Astrocyte of the spinal cord (primary cell): ENCODE measurements at regions not wholly inside any gene's neighbourhood (a gene's known extent, or its start where the extent isn't known, plus 50 kb on each side); places are given as distances from the start of the nearest gene placed in this dataset.
"Not testable (repeated sequence)": the region's sequence is repeated elsewhere in the genome, so short reads cannot be mapped to it uniquely, and the experiment has no call there.

ENCODE experiments used
- DNase-seq: peaks from one replicate; pipeline ENCODE4 v3.0.0; 2011; ENCODE audit warnings: low read depth, low spot score
- H3K4me3 ChIP-seq: 2 replicates; pipeline ENCODE4 v1.5.1; 2011; ENCODE audit warnings: low read depth, mild to moderate bottlenecking, low read length, moderate library complexity
- in situ Hi-C: cut with HindIII; loops from 2 replicates; pipeline ENCODE4 v1.10.0; 2017; ENCODE audit warnings: low sequenced_read_pairs
- TF ChIP-seq, protein P1 (sequence below): IDR thresholded peaks from 2 replicates; pipeline ENCODE4 v1.5.1; 2012; ENCODE audit warnings: low read depth, mild to moderate bottlenecking, low read length, inconsistent platforms

DNA sequence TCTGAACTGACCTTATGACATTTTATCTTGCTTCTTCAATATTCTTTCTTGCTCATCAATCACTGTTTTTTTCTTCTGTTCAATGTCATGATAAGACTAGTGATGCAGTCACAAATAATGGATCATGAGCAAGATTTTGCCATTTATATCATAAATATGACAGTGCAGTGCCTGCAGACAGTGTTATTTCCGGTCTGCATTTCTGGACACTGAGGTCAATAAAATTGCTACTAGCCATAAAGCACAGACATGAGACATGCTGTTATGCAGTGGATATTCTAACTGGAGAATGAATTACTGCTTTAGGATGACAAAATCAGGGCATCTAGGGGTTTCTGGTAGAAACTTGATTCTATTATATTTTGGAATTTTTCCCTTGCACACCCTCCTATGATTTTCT, 1509.7 kb upstream of the LRRTM3 start:
- in situ Hi-C loops: no loop called here

DNA sequence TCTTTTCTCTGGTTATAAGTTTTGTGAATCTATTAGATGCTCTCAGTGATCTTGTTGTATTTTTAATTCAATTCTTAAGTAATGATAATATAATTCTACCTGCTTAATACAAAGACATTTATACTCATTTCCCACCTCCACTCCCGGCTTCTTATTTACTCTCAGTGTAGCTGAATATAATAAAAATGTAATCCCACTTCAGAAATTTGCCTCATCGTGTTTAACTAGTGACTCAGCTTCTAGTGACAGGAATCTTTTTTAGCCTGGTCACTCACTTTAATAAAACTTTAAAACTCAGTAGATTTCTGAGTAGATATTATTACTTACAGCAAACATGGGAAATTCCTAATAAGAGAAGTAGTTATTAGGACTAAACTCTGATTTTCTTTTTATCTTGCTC, 1506.2 kb upstream of the LRRTM3 start:
- no peak for DNase-seq
- in situ Hi-C loops: no loop called here
- TF ChIP-seq, protein P1, sequence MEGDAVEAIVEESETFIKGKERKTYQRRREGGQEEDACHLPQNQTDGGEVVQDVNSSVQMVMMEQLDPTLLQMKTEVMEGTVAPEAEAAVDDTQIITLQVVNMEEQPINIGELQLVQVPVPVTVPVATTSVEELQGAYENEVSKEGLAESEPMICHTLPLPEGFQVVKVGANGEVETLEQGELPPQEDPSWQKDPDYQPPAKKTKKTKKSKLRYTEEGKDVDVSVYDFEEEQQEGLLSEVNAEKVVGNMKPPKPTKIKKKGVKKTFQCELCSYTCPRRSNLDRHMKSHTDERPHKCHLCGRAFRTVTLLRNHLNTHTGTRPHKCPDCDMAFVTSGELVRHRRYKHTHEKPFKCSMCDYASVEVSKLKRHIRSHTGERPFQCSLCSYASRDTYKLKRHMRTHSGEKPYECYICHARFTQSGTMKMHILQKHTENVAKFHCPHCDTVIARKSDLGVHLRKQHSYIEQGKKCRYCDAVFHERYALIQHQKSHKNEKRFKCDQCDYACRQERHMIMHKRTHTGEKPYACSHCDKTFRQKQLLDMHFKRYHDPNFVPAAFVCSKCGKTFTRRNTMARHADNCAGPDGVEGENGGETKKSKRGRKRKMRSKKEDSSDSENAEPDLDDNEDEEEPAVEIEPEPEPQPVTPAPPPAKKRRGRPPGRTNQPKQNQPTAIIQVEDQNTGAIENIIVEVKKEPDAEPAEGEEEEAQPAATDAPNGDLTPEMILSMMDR: no peak
- H3K4me3 ChIP-seq: no peak overlapping the region

More for the DNA sequence above, 1509.7 kb upstream of the LRRTM3 start:
- H3K4me3 ChIP-seq: no peak overlapping the region
- TF ChIP-seq, protein P1: no peak
- no peak for DNase-seq

DNA sequence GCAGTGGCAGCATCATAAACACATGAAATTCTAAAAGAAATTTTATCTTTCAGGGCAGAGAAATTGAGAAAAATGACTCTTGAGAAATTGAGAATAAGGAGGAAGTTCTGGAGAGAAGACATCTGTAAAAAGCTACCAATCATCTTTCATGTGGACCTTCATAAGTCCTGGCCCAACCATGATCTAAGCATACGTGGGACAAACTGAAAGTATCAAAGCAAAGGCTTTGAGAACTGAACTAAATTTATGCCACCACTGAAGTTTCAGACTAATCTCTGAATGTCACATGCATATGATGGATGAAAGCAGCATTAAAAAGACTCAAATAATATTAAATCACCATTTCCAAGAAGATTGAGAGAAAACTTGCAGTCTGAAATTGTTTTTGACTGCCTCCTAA, 1502.8 kb upstream of the LRRTM3 start:
- DNase-seq: no peak
- H3K4me3 ChIP-seq: no peak overlapping the region
- TF ChIP-seq, protein P1: no peak
- in situ Hi-C loops: no loop called here

DNA sequence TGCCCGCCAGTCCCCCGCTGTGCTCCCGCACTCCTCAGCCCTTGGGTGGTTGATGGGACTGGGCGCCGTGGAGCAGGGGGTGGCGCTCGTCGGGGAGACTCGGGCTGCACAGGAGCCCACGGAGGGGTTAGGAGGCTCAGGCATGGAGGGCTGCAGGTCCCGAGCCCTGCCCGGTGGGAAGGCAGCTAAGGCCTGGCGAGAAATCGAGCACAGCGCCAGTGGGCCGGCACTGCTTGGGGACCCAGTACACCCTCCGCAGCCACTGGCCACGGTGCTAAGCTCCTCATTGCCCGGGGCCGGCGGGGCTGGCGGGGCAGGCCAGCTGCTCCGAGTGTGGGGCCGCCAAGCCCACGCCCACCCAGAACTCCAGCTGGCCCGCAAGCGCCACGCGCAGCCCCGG, 1496.5 kb upstream of the LRRTM3 start:
- in situ Hi-C loops, DNase-seq: not testable (repeated sequence)

DNA sequence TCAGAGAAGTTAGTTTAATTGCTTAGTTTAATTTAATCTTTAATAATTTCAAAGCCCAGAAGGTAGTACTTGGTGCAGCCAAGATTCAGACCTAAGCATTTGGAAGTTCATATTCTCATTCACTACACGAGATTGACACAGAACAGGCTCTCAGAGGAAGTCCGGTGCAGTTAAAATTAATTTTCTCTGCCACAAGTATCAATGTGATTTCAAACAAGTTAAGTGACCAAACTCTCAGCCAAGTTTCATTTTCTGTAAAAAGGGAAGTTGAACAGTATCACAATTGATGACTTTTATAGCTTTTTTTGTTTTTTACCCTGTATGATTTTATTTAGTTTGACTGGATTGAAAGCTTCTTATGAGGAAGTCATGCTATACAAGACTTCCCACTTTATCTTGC, 1494.9 kb upstream of the LRRTM3 start:
- TF ChIP-seq, protein P1: no peak
- in situ Hi-C loops: no loop called here
- H3K4me3 ChIP-seq: no peak overlapping the region
- no peak for DNase-seq

More for the DNA sequence above, 1496.5 kb upstream of the LRRTM3 start:
- H3K4me3 ChIP-seq: not testable (repeated sequence)

DNA sequence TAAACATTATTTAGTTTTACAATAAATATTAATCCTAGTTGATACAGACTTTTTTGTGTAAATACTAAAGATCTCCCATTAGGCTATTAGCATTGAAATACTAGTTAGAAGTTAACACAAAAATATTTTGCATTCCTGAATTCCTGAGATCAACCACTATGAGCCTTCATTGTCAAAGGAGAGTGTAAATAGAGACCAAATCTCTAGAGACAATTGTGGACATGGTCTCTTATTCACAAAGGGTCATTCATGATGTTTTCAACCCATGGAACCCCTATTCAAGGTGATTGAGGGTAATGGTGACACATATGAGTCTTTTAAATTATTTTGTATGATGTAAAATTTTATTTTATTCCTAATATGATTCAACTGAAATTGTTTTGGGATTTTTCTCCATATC, 1454.8 kb upstream of the LRRTM3 start:
- TF ChIP-seq, protein P1: no peak
- in situ Hi-C loops: no loop called here
- H3K4me3 ChIP-seq: no peak overlapping the region
- no peak for DNase-seq

DNA sequence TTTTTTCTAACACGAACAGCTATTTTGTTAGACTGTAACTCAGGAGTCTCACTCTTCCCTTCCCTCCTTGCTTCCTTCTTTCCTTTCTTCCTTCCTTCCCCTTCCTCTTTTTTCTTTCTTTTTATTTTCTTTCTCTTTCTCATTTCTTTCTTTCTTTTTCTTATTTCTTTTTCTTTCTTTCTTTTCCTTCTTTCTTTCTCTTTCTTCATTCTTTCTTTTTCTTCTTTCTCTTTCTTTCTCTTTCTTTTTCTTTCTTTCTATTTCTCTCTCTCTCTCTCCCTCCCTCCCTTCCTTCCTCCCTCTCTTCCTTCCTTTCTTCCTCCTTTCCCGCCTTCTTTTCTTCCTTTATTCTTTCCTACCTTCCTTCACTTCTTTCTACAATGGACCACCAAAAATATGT, 1443.0 kb upstream of the LRRTM3 start:
- in situ Hi-C loops: no loop called here
- TF ChIP-seq, protein P1: no peak
- no peak for DNase-seq
- no peak overlapping the region for H3K4me3 ChIP-seq
